GM19238 (cell line): ENCODE measurements at regions not wholly inside any gene's neighbourhood (a gene's known extent, or its start where the extent isn't known, plus 50 kb on each side); places are given as distances from the start of the nearest gene placed in this dataset.
"Not testable (repeated sequence)": the region's sequence is repeated elsewhere in the genome, so short reads cannot be mapped to it uniquely, and the experiment has no call there.

Source experiments
- DNase-seq: peaks from one replicate; pipeline ENCODE4 v3.0.0; 2011; ENCODE audit warnings: low spot score; ENCODE audit not compliant: insufficient read length

DNA sequence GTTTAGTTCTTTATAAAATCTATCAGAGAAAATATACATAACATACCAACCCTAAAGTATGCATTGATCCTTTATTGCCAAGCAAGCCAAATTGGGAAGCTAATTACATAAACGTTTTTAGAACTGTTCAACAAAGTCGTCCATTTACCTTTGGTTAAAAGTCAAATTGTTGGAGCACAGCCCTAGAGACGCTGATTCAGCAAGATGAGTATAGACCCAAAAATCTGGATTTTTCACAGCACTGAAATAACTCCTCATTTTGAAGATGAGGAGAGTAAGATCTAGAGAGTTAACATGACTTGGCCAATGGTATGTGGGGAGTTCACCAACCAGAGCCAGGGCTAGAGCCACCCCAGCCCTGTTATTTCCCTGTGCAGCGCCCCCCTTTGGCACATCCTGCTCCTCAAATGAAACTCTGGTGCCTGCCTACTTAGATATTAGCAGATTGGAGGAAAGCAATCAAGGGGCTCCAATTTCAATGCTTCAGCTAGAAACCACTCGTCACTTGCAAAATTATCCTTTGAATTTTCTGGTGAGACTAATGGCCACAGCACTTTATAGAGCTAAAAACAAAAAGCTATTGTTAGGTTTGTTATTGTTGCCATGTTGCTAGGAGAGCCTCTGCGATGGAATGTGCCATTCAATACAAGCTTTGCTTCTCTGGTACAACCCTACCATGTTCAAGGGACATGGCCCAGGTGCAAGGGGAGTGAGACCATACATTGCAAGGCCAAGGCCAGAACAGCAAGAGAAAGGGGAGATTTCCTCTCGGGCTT is 132.6 kb upstream of the ZEB1 start:
- no peak for DNase-seq

DNA sequence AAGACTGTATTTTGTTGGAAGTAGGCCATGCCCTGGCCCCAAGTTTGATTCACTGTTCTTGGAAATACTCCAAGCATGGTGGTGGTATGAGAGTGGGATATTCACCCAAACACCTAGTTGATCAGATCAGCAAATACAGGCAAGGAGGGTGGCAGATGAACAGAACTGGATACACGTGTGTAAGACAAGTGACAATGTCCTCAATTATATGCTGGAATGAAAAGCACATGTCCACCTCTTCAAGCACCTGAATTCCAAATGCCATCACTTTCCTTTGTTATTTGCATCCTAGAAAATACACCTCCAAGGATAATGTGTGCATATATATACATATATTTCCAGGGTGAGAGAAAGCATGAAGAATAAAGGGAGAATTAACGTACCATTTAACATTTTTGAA is 131.8 kb upstream of the ZEB1 start:
- DNase-seq = no peak

- DNase-seq = no peak
These were observed 131.3 kb upstream of the ZEB1 start for GRCh38 chr10:31187607-31188210.

- no peak for DNase-seq
These were observed 130.1 kb upstream of the ZEB1 start for GRCh38 chr10:31188792-31189406.

DNA sequence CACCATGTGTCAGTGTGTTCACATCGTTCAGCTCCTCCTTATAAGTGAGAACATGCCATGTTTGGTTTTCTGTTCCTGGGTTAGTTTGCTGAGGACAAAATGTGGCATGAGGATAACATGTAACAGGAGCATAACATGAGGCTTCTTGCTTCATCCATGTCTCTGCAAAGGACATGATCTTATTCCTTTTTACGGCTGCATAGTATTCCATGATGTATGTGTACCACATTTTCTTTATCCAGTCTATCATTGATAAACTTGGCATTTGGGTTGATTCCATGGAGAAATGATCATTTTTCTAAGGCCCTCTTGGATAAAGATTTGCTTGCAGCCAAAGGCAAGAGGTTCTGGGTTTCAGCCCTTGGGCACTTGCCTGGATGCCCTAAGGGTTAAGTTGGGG is 128.5 kb upstream of the ZEB1 start:
- no peak for DNase-seq

- no peak for DNase-seq
These were observed 126.5 kb upstream of the ZEB1 start for GRCh38 chr10:31192475-31192874.

GRCh38 chr10:31194986-31195385 is 124.0 kb upstream of the ZEB1 start:
- no peak for DNase-seq

GRCh38 chr10:31197886-31198285 is 121.1 kb upstream of the ZEB1 start:
- no peak for DNase-seq

- DNase-seq = no peak
These were observed 114.9 kb upstream of the ZEB1 start for GRCh38 chr10:31204090-31204489.

DNA sequence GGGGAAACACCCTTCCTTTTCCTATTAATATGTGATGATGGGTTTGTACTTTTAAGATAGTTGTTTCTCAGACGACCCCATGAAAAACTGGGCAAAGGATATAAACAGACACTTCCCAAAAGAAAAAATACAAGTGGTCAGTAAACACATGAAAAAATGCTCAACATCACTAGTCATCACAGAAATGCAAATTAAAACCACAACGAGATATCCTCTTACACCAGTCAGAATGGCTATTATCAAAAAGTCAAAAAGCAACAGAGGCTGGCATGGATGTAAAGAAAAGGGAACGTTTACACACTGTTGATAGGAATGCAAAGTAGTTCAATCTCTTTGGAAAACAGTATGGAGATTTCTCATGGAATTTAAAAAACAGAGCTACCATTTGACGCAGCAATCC is 111.4 kb upstream of the ZEB1 start:
- DNase-seq = no peak

DNA sequence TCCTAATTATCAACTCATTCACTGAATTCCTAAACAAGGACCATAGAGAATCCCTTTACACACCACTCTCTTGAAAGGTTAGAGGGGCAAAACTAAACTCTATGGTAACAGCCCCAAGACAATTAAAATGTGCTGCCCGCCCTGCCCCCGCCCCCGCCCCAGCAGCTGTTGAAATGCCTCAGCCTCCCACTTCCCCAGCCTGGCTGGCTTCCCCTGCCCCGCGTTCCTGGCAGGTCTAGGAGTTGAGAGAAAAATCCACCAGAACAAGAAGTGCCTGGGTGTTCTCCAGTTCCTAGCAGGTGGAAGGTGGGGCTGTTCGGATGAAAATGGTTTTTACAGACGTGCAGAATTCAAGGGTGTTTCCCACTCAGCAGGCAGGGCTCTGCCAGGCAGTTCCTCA is 109.5 kb upstream of the ZEB1 start:
- DNase-seq = no peak

DNA sequence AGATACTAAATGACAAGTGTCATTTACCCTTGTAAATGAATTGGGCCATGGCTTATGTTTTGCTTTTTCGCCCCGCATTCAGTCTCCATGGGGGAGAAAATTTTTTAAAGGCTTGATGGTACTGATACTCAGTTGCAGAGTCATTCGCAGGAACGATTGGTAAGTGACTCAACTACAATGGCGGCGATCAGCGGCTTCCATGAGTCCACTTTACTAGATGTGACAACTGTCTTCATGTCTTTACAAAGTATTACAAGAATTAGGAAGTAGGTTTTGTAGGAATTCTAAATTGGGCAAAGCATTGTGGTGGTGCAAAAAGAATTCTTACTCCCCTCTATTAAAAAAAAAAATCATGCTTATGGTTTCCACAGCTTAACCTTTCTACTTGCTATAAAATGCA is 108.8 kb upstream of the ZEB1 start:
- no peak for DNase-seq

GRCh38 chr10:31213959-31214358 is 105.1 kb upstream of the ZEB1 start:
- no peak for DNase-seq

DNA sequence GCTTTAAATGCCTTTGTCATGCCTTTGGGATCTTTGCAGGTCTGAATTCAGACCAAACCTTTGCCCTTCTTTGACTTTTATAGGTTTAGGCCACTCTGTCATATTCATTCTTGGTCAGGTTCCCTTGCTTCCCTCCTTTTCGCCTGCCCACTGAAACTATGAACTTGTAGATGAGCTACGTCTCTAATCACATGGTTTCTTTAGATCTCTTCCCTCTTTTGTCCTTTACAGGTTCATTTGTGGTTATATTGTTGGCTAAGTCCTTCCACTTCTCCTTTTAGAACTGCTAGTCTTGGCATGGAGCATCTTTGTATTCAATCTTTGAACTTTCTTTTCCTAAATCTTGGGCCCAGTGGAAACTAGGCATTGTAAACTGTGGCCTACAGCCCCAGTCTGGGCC is 104.0 kb upstream of the ZEB1 start:
- DNase-seq = no peak

GRCh38 chr10:31219306-31219705 is 99.7 kb upstream of the ZEB1 start:
- DNase-seq = no peak

DNA sequence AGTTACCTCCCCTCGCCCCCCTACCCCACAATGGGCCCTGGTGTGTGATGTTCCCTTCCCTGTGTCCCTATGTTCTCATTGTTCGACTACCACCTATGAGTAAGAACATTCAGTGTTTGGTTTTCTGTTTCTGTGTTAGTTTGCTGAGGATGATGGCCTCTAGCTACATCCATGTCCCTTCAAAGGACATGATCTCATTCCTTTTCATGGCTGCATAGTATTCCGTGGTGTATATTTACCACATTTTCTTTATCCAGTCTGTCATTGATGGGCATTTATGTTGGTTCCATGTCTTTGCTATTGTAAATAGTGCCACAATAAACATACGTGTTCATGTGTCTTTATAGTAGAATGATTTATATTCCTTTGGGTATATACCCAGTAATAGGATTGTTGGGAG is 90.2 kb upstream of the ZEB1 start:
- DNase-seq = not testable (repeated sequence)

- DNase-seq = no peak
These were observed 79.1 kb upstream of the ZEB1 start for GRCh38 chr10:31239961-31240360.

- no peak for DNase-seq
These were observed 76.1 kb upstream of the ZEB1 start for GRCh38 chr10:31242902-31243301.

DNA sequence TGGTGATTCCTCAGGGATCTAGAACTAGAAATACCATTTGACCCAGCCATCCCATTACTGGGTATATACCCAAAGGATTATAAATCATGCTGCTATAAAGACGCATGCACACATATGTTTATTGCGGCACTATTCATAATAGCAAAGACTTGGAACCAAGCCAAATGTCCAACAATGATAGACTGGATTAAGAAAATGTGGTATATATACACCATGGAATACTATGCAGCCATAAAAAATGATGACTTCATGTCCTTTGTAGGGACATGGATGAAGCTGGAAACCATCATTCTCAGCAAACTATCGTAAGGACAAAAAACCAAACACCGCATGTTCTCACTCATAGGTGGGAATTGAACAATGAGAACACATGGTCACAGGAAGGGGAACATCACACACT is 67.9 kb upstream of the ZEB1 start:
- not testable (repeated sequence) for DNase-seq

- DNase-seq = no peak
These were observed 65.8 kb upstream of the ZEB1 start for GRCh38 chr10:31253237-31253636.

GRCh38 chr10:31261511-31262311 is 57.3 kb upstream of the ZEB1 start:
- no peak for DNase-seq

DNA sequence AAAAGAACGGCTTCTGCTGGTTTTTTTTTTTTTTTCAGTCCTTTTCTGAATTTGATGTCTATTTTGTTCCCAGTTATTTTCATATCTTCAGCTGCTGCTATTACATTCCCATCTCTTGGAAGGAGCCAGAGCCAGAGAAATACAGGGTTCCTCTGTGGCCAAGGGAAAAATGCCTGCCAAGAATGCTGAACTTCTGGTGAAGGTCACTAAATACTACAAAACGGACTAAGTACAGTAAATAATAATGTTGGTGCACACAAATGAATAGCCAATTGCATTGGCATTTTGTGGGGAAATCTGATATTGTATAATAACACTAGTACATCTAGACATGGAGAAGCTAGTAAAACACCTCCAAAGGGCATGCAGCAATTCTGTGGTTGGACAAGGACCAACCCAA is 56.3 kb upstream of the ZEB1 start:
- no peak for DNase-seq
